HCT116 (cell line): ENCODE measurements at regions not wholly inside any gene's neighbourhood (a gene's known extent, or its start where the extent isn't known, plus 50 kb on each side); places are given as distances from the start of the nearest gene placed in this dataset.

Experiments
- ATAC-seq: fragments of 200-7000 bp; cut with Tn5 transposase; 2 replicates; pipeline ENCODE4 v1.9.1; 2020; ENCODE audit warnings: mild to moderate bottlenecking, moderate library complexity
- BruUV-seq: library from RNA; stranded (reverse); fragments of 400-500 nt; replicated peaks from 2 replicates; lab custom pipeline; 2021; lab: Mats Ljungman, UMichigan
- CTCF ChIA-PET: fragments of 300-600 bp; sonication (Branson Sonifier 250); formaldehyde crosslinking; loops from one replicate; lab custom pipeline; 2021; ENCODE audit warnings: antibody characterized with exemption; lab: Charles Lee
- POLR2A ChIA-PET: fragments of 300-600, 350-600 bp; sonication (Branson Sonifier 250); formaldehyde crosslinking; loops from one replicate; lab custom pipeline; 2021; ENCODE audit warnings: antibody characterized with exemption; lab: Charles Lee
- RAD21 ChIA-PET, 2 experiments: fragments of 300-600 bp; sonication (Branson Sonifier 250); formaldehyde crosslinking; loops; one replicate each; lab custom pipeline; 2023; ENCODE audit warnings: low total read pairs in 2 of 2; ENCODE audit not compliant: uncharacterized antibody in 2 of 2, unreplicated experiment in 2 of 2, low non-redundant PET in 1 of 2; lab: Charles Lee
- DNase-seq: peaks from one replicate; pipeline ENCODE4 v3.0.0-alpha.2; 2010; ENCODE audit warnings: low read depth, low spot score
- H2AFZ ChIP-seq: fragments of 200-600 bp; shearing (Covaris generic), sonication (generic); 2 replicates; pipeline ENCODE4 v1.6.1; 2017; ENCODE audit warnings: low read depth, mixed run types, mixed read lengths, antibody characterized with exemption, low read length; ENCODE audit not compliant: poor library complexity, severe bottlenecking
- H3K27ac ChIP-seq: 2 replicates; pipeline ENCODE4 v1.5.1; 2012; ENCODE audit warnings: low read depth, low read length
- H3K27me3 ChIP-seq: fragments of 200-600 bp; sonication (generic); 2 replicates; pipeline ENCODE4 v1.6.1; 2016; ENCODE audit warnings: mixed run types, low read length, mixed read lengths; ENCODE audit not compliant: insufficient read depth
- H3K36me3 ChIP-seq, 2 experiments: fragments of 200-500 bp in 1 of 2; fragments of 200-600 bp in 1 of 2; sonication (Bioruptor generic) in 1 of 2; sonication (generic) in 1 of 2; 2 replicates each; pipeline versions ENCODE4 v1.5.1 to v1.6.1; 2014 to 2016; ENCODE audit warnings: low read length in 2 of 2, inconsistent platforms in 1 of 2, mixed read lengths in 1 of 2, mixed run types in 1 of 2; ENCODE audit not compliant: insufficient read depth in 2 of 2, control insufficient read depth in 1 of 2
- H3K4me1 ChIP-seq, 2 experiments: fragments of 200-600 bp in 1 of 2; sonication (generic) in 1 of 2; 2 replicates each; pipeline versions ENCODE4 v1.5.1 to v1.6.1; 2012 to 2017; ENCODE audit warnings: low read length in 2 of 2, inconsistent platforms in 1 of 2, mild to moderate bottlenecking in 1 of 2, mixed read lengths in 1 of 2, mixed run types in 1 of 2, moderate library complexity in 1 of 2; ENCODE audit not compliant: insufficient read depth in 2 of 2, control insufficient read depth in 1 of 2
- H3K4me2 ChIP-seq: fragments of 200-600 bp; sonication (generic); 2 replicates; pipeline ENCODE4 v1.6.1; 2017; ENCODE audit warnings: mixed run types, low read length, mixed read lengths
- H3K4me3 ChIP-seq, 2 experiments: fragments of 200-600 bp in 1 of 2; sonication (generic) in 1 of 2; replicated peaks in 1 of 2; 2 replicates each; pipeline ENCODE4 v1.5.1; 2011 to 2016; ENCODE audit warnings: low read length in 2 of 2, control low read depth in 1 of 2, low read depth in 1 of 2, mild to moderate bottlenecking in 1 of 2, mixed read lengths in 1 of 2, mixed run types in 1 of 2
- H3K79me2 ChIP-seq: fragments of 200-600 bp; sonication (generic); 2 replicates; pipeline ENCODE4 v1.6.1; 2017; ENCODE audit warnings: mild to moderate bottlenecking, mixed run types, low read length, moderate library complexity, mixed read lengths; ENCODE audit not compliant: insufficient read depth
- H3K9ac ChIP-seq: fragments of 200-600 bp; sonication (generic); 2 replicates; pipeline ENCODE4 v1.6.1; 2016; ENCODE audit warnings: low read length, mixed read lengths
- H3K9me2 ChIP-seq: fragments of 200-600 bp; sonication (generic), shearing (Covaris generic); 2 replicates; pipeline ENCODE4 v1.6.1; 2017; ENCODE audit warnings: mixed run types, mild to moderate bottlenecking, moderate library complexity; ENCODE audit not compliant: insufficient read depth
- H3K9me3 ChIP-seq, 2 experiments: fragments of 200-500 bp in 1 of 2; fragments of 200-600 bp in 1 of 2; sonication (Bioruptor generic) in 1 of 2; sonication (generic) in 1 of 2; 2 replicates each; pipeline ENCODE4 v1.6.1; 2014 to 2017; ENCODE audit warnings: low read length in 2 of 2, mixed read lengths in 2 of 2, inconsistent platforms in 1 of 2, low read depth in 1 of 2, mild to moderate bottlenecking in 1 of 2, mixed run types in 1 of 2, moderate library complexity in 1 of 2; ENCODE audit not compliant: control insufficient read depth in 1 of 2, insufficient read depth in 1 of 2
- H4K20me1 ChIP-seq: fragments of 200-600 bp; sonication (generic), shearing (Covaris generic); 2 replicates; pipeline ENCODE4 v1.6.1; 2017; ENCODE audit warnings: mixed run types, mild to moderate bottlenecking, moderate library complexity; ENCODE audit not compliant: insufficient read depth
- CEBPB ChIP-seq: IDR thresholded peaks from 2 replicates; pipeline ENCODE4 v1.6.1; 2012; ENCODE audit warnings: low read depth
- CTCF ChIP-seq, 3 experiments: fragments of 200-600 bp in 1 of 3; sonication (generic) in 1 of 3; IDR thresholded peaks in 2 of 3; conservative IDR thresholded peaks in 1 of 3; 2 replicates each; pipeline ENCODE4 v1.5.1; 2012 to 2017; ENCODE audit warnings: low read depth in 2 of 3, low read length in 2 of 3, antibody characterized with exemption in 1 of 3, borderline replicate concordance in 1 of 3, control low read depth in 1 of 3, mild to moderate bottlenecking in 1 of 3, mixed read lengths in 1 of 3, mixed run types in 1 of 3, moderate library complexity in 1 of 3; ENCODE audit not compliant: insufficient read depth in 1 of 3
- EGR1 ChIP-seq: IDR thresholded peaks from 2 replicates; pipeline ENCODE4 v1.6.1; 2012; ENCODE audit warnings: low read depth
- ELF1 ChIP-seq: IDR thresholded peaks from 2 replicates; pipeline ENCODE4 v1.6.1; 2012; ENCODE audit warnings: low read depth, borderline replicate concordance
- EZH2phosphoT487 ChIP-seq: fragments of 200-600 bp; IDR thresholded peaks from 2 replicates; pipeline ENCODE4 v1.6.1; 2018; ENCODE audit warnings: antibody characterized with exemption, borderline replicate concordance
- JUND ChIP-seq: IDR thresholded peaks from 2 replicates; pipeline ENCODE4 v1.6.1; 2012
- MAX ChIP-seq: IDR thresholded peaks from 2 replicates; pipeline ENCODE4 v1.6.1; 2012
- POLR2A ChIP-seq: IDR thresholded peaks from 2 replicates; pipeline ENCODE4 v1.7.0; 2011; ENCODE audit warnings: borderline replicate concordance; ENCODE audit not compliant: insufficient read depth, insufficient read length; ENCODE audit errors: extremely low read depth
- POLR2AphosphoS5 ChIP-seq: IDR thresholded peaks from 2 replicates; pipeline ENCODE4 v1.6.1; 2011; ENCODE audit warnings: mild to moderate bottlenecking, low read depth, low read length, moderate library complexity
- SIN3A ChIP-seq: IDR thresholded peaks from 2 replicates; pipeline ENCODE4 v1.6.1; 2012; ENCODE audit warnings: low read depth
- SP1 ChIP-seq: IDR thresholded peaks from 2 replicates; pipeline ENCODE4 v1.6.1; 2012; ENCODE audit warnings: low read depth
- SRF ChIP-seq: IDR thresholded peaks from 2 replicates; pipeline ENCODE4 v1.6.1; 2012; ENCODE audit warnings: low read depth
- TCF7L2 ChIP-seq: IDR thresholded peaks from 2 replicates; pipeline ENCODE4 v1.7.0; 2011; ENCODE audit warnings: borderline replicate concordance, inconsistent platforms; ENCODE audit not compliant: insufficient read depth, insufficient read length; ENCODE audit errors: extremely low read depth
- YY1 ChIP-seq: IDR thresholded peaks from 2 replicates; pipeline ENCODE4 v1.6.1; 2011; ENCODE audit warnings: low read length, low read depth, moderate library complexity, mild to moderate bottlenecking; ENCODE audit not compliant: insufficient replicate concordance; ENCODE audit errors: extremely low read depth
- ZBTB33 ChIP-seq: IDR thresholded peaks from 2 replicates; pipeline ENCODE4 v1.6.1; 2011; ENCODE audit warnings: mild to moderate bottlenecking, low read length, moderate library complexity; ENCODE audit not compliant: insufficient replicate concordance; ENCODE audit errors: extremely low read depth
- ZNF274 ChIP-seq: fragments of 200-500 bp; sonication (Bioruptor generic); IDR thresholded peaks from 2 replicates; pipeline ENCODE4 v1.6.1; 2014; ENCODE audit warnings: mild to moderate bottlenecking, low read depth, low read length, inconsistent platforms
- intact Hi-C: fragments of 100-400 bp; cut with micrococcal nuclease; formaldehyde crosslinking; loops from 2 replicates; pipeline ENCODE4 v1.10.0; 2022

- Histone ChIP-seq H3K9ac (no peak overlapping the region), H3K4me3 (no peak overlapping the region), H3K36me3 (no peaks in the 10 kb centered on the region), H3K27ac (no peak overlapping the region), H3K27me3 (no peaks in the 10 kb centered on the region), H3K9me3 (no peaks in the 10 kb centered on the region)
- intact Hi-C loops, result no loop called here
- CTCF ChIA-PET, result no interaction called here
- BruUV-seq, result no TSS peak
- TF ChIP-seq MAX (no peak), POLR2A (no peak), TCF7L2 (no peak), POLR2AphosphoS5 (no peak), YY1 (no peak), EGR1 (no peak), ZNF274 (no peak), EZH2phosphoT487 (no peak), SIN3A (no peak), ELF1 (no peak), SRF (no peak), SP1 (no peak), CEBPB (no peak), ZBTB33 (no peak), CTCF (IDR thresholded peaks at IDR 0.05 in 2 of 3, conservative IDR thresholded peaks at IDR 0.05 in 1 of 3; ENCODE audit: borderline replicate concordance in 1 of 3, insufficient read depth in 1 of 3, low read depth in 2 of 3, low read length in 2 of 3) (no peak), JUND (no peak)
- TF ChIP-seq, all 23 proteins: peak for 0
- ChIA-PET POLR2A (no interaction called here), RAD21 (no interaction called here)
- no peak for DNase-seq
- no peaks in the 10 kb centered on the region for H3K4me1 ChIP-seq
- no peaks in the 10 kb centered on the region for H3K9me2 ChIP-seq
- no peaks in the 10 kb centered on the region for H4K20me1 ChIP-seq
- no peak for ATAC-seq
- no peak overlapping the region for H2AFZ ChIP-seq
- no peaks in the 10 kb centered on the region for H3K79me2 ChIP-seq
- no peak overlapping the region for H3K4me2 ChIP-seq
These were observed 1899.4 kb downstream of the STIM2 start for GRCh38 chr4:28760003-28760402.
